Ecto neural progenitor cell (in vitro differentiated cells): ENCODE measurements at regions not wholly inside any gene's neighbourhood (a gene's known extent, or its start where the extent isn't known, plus 50 kb on each side); places are given as distances from the start of the nearest gene placed in this dataset.

ENCODE experiments used
- DNase-seq: peaks from one replicate; pipeline ENCODE4 v3.0.0-alpha.2; 2018; ENCODE audit warnings: low spot score

DNA sequence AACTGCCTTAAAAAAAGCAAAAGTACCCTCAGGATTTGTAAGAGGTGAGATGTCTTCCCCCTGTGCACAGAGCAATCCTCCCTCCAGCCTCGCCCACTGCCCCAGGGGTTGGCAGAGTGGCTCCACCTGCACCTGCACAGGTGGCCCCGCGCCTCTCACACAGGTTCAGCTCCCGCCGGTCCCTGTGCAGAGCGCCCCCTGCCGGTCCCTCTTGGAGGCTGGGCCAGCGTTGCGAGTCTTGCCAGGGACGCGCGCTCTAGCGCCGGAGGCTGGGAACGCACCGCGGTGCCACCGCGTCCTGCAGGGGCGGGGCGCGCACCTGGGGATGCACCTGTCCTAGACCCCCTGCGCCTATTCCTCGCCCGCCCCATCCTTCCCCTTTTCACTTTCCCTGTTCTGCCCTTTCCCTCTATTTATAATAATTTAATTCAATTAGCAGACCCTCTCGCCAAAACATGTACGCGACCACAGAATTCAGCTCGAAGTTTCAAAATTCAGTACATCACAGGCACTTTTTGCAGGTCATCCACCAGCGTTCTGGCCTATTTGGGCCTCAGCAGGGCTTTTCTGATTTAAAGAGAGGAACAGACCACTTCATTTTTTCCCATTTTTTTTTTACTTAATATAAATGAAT lies 618.6 kb downstream of the AACS start:
- peak; percentile 94 for DNase-seq

DNA sequence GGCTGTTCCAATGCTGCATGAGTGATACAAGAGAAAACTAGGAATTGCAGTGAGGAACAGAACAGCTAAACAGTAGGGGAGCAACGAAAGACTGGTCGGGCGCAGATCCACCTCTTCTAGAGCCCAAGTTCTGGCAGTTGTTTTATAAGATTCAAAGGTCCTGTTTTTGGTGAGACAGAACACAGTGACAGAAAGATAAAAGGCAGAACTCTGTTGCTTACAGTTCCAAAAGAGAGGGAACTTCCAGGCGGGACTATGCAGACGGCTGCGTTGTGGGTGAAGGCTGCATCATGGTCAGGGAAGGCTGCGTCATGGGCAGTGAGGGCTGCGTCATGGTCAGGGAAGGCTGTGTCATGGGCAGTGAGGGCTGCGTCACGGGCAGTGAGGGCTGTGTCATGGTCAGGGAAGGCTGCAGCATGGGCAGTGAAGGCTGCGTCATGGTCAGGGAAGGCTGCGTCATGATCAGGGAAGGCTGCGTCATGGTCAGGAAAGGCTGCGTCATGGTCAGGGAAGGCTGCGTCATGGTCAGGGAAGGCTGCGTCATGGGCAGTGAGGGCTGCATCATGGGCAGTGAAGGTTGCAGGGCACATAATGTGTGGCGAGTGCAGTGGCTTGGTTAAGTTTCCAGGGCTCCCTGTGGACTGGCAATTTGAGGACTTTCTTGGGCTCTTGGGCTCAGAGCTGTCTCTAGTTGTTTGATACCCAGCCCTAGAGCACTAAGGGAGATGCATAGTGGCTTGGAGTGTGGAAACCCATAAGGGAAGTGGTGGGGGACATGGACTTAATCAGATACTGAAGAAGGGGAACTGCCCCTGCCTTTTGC lies 619.9 kb downstream of the AACS start:
- no peak for DNase-seq

DNA sequence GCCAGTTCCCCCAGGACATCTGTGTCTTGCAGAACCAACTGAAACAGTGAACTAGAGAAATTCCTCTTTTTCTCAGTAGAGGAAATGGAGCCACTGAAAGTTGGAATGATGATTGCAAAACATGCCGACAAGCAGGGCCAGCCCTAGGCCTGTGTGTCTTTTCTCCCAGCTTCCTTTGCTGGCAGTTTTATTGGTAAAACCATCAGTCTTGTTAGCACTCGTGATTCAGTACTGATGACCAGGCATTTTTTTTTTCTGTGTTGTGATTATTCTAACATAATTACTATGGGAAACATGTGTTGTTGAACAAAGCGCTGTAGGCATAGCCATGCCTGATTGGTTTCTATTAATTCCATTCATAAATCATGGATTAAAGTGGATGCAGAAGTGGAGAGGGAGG lies 620.7 kb downstream of the AACS start:
- DNase-seq, result no peak

DNA sequence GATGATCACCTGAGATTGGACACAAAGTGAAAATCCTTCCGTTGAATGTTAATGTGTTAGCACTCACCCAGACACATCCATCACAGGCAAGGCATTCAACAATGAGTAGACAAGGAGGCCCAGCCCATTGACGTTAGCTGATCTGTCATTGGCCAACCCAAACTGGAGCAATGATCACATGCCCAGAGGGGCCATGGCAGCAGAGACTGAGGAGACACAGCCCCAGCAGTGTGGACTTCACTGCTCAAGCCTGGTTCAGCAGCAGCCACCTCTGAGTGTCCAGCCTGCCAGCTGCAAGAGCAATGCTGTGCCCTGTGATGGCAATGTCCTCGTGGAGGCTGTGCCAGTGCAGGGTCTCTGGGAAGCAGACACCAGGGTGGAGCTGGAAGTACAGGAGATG lies 622.2 kb downstream of the AACS start:
- no peak for DNase-seq

DNA sequence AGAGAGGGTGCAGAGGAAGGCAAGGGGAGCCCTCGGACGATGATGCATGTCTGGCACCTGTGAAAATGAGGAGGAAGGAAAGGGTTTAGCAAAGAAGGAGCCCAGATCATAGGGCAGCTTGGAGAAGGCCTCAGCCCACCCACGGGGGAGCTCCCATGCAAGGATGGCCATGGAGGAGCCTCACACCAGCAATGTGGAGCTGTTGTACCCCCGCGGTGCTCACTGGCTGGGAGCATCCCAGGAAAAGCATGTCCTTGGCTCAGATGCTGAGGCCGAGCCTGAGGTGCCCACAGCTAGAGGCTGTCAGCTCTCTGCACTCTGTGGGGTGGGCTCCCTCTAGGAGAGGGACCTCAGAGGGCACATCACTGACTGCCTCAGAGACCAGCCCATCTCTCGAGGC lies 622.6 kb downstream of the AACS start:
- DNase-seq, result no peak

DNA sequence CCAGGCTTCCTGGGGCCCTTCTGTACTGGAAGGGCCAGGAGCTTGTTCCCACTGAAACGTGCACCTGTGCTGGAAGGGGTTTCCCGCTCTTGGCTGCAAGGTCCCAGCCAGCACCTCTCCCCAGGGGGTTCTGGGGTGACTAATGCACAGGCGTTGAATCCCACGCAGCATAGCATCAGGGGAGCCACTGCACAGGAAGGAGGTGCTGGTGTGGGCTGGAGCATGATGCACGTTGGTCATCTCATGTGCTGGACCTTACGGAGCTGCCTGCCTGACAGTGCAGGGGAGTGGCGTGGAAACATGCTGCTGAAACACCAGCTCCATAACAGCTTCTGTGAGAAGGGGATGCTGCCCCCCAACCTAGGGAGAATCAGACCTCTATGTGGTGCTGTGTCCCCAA lies 623.0 kb downstream of the AACS start:
- no peak for DNase-seq

DNA sequence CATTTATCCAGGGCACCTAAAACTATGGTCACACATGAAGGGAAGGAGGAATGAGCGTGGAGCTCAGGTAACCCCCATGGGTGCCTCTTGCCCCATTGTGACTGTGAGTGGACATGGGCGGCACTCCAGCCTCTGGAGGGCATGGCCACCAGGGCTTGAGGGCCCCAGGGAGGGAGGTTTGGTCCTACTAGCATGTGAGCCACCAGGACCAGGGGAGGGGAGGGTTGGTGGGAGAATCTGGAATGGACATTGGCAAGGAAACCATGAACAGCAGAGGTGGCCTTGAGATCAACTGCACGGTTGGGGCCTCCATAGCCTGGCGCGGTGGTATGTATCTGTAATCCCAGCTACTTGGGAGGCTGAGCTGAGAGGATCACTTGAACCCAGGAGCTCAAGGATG lies 623.6 kb downstream of the AACS start:
- DNase-seq, result no peak

DNA sequence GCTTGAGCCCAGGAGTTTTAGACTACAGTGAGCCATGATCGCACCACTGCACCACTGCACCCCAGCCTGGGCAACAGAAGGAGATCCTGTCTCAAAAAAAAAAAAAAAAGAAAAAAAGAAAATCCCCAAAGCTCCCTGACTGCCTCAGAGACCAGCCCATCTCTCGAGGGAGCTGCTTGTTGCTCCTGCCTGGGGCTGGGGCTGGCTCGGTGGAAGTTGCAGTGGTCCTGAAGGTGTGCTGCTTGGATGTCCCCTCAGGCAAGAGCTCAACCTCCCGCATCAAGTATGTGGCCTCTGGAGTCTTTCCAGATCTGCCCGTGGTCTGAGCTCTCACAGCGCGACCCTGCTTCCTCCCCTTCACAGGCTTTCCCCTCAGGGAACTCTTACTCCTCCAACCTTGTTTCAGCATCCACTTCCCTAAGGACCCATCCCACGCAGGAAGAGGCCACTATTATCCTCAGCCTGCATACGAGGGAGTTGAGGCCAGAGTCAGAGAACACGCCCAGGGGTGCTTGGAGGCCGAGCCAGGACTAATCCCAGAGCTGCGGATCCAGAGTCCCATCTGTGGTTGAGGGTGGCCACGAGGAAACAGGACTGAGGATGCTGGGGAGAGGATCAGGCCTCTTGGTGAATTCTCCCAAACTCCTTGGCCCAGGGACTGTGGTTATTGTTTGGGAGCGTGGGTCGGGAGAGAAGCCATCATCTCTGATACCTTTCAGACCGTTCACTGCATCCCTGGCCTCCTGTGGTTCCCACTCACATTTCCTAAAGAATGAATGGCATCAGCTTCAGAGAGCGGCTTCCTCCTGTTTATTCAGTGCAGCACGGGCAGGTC lies 624.6 kb downstream of the AACS start:
- DNase-seq, result peak; percentile 37

DNA sequence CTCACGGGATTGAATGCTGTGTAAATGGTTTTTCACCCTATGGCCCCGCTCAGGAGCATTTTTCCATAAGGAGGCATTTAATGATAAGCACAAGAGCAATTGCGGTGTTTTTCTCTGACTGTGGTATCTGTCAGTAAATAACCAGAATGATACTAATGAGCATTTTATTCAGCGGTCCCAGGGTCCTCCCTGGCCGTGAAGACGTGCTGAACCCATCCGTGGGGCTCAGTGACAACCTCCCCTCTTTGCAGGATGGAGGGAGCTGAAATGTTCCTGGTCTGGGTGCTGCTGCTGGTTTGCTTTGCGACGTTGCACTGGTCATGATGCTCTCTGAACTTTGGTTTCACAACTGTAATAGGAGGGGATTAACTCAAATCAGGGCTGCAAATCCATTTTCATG lies 625.6 kb downstream of the AACS start:
- DNase-seq, result no peak

DNA sequence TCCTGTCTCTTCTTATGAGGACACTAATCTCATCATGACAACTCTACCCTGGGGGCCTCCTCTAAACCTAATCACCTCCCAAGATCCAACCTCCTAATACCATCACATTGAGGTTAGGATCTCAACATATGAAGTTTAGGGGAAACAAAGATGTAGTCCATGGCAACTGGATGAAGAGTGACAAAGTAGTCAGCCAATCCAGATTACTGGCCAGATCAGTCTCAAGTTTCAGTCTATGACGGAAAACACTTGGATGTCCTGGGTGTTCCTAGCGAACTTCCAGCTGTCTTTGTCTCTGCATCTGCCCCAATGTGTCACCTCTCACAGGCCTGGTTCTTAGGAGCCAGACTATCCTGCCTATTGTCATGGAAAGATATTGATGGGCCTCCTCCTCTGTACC lies 630.8 kb downstream of the AACS start:
- DNase-seq, result no peak

DNA sequence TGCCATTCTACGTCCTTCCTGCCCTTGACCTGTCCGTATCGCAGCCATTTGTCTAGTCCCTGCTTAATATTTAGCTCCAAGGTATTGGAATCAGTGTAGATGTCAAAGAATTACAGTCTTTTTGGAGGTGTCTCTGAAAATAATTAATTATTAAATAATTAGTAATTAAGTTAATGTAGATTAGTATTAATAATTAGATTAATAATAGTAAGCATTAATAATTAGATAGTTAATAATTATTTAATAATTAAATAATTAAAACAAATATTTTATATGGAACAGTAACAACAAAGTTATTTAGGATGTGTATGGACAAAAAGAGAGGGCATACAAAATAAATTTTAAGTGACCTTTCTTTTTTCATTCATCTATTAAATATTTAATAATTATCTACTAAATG lies 639.6 kb downstream of the AACS start:
- DNase-seq, result no peak

DNA sequence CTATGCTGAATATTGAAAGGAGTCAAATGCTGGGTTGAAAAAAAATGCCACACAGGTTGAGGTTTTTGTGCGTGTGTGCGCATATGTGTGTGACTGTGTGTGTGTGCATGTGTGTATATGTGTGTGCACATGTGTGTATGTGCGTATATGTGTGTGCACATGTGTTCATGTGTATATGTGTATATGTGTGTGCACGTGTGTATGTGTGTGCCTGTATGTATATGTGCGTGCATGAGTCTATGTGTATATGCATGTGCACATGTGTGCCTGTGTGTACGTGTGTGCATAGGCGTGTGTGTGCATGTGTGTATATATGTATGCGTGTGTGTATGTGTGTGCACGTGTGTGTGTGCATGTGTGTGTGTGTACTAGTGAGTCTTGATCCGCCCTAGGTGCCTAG lies 655.7 kb downstream of the AACS start:
- DNase-seq, result no peak

DNA sequence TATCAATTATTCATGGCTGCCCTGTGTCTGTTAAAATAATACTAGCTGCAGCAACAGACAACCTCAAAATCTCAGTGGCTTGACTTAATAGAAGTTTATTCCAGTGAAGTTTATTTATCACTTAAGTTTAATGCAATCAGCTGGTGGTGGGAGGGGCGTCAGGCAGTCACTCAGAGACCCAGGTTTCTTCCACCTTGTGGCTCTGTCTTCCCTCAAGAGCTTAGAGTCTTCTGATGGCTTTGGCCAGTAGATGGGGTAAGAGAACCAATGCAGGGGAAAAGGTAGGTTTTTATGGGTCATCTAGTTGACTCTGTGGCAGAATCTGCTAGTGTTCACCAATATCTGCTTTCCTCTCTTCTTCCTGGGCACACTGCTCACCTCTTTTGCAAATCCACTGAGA lies 668.9 kb downstream of the AACS start:
- no peak for DNase-seq

DNA sequence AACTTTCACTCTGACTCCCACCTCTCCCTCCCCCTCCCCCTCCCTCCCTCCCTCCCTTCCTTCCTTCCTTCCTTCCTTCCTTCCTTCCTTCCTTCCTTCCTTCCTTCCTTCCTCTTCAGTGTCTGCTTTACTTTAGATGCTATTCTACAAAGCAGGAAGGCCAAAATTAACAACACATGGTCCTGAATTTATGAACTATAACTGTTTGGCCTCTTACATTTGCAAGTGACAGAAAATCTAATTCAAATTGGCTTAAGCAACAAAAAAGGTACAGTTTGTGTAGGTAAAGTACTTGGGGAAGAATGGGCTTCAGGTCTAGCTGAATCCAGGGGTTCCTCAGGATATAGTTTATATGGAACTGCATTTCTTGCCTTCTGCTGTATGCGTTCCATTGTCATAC lies 673.0 kb downstream of the AACS start:
- DNase-seq, result no peak

DNA sequence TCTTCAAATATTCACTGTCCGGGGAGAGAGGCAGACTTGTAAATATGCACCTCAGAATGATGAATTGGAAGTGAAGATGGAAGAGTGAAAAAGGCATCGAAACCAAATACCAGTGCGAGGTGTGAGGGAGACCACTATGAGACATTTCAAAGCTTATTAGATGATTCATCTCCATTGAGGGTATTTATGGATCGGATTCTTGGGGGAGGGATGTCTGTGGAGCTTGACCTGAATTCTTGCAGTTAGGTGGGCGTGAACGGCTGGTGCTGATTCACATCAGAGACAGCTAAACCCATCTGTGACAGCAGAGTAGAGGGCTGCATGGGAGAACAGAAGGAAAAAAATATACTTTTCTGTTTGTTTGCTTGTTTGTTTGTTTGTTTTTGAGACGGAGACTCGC lies 677.2 kb downstream of the AACS start:
- DNase-seq, result no peak

DNA sequence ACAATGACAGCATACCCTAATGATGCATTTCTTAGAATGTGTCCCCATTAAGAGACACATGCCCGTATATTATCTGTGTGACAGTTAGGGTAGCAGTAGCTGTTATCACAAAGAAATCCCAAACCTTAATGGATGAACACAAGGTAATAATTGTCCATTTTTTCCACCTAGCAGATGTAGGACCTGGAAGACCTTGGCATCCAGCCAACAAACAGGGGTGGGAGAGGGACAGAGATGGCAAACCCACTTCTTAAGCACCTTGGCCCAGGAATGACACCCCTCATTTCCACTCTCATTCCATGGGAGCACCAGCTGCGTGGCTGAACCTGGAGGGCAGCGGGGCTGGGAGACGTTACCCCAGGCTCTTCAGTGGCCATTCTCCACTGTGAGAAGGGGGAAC lies 679.0 kb downstream of the AACS start:
- no peak for DNase-seq

DNA sequence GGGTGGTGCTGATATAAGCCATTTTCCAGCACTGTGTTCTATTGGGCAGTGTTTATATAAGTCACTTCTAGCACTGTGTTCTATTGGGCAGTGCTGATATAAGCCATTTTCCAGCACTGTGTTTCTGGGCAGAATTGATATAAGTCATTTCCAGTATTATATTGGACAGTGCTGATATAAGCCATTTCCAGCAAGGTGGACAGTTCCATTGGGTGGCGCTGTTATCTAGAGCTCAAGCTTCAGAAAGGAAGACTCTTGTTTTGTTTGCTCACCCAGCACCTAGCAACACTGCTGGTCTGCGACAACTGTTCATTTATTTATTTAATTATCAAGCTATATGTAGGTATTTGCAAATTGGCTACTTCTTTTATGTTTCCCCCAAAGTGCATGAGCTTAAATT lies 690.3 kb downstream of the AACS start:
- no peak for DNase-seq

DNA sequence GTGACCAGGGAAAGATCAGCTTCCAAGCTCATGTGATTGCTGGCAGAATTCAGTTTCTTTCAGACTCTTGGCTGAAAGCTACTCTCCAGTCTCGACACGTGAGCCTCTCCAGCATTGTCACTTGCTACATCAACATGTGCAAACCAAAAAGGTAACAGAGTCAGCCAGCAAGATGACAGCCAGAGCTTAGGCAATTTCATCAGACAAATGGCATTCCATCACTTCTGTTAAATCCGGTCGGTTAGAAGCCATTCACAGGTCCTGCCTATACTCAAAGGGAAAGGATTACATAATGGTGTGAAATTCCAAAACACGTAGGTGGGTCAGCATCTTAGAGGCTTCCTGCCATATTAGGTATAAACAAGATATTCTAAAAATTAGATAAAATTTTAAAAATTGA lies 700.9 kb downstream of the AACS start:
- no peak for DNase-seq

DNA sequence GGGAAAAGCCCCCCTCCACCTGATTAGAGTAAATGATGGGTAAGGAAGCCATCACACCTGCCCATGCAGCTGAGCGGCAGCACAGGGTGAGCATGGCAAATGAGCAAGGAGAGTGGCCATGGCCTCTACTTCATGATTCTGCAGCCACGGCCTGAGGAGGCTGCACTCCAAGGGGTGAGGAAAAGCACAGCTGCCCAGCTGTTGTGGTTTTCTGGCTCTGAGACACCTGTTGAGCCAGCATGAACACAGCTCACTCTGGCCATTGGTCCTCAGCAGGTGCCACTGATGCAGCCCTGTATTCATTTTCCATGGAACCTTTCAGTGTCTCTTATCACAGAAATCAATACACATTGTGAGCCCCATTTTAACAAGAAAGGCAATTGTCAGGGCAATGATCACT lies 707.2 kb downstream of the AACS start:
- DNase-seq, result no peak

DNA sequence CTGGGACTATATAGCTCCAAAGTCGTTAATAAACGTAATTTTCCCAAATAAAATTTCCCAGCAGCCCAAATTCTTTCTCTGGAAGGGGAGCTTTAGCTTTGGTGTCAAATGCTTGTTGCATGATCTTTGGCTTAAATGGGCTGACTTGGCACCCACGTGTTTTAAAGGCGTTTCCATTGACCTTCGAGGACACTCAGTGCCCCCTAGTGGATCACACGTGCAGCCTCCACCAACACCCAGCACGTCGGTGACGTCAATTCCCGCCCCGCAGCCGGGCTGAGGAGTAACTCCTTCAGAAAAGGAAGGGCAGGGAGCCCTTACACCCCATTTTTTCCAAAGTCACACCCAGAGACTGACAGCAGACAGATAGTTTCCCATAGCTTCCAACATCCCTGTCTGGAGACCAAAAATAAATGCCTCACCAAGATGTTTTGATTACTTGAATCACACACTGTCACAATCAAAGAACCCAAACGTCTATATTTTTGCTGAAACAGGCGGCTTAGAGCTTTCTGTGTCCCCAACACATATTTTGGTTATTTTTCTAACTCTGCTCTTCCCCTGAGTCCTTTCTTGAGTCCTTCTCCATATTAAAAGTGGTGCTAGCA lies 707.9 kb downstream of the AACS start:
- DNase-seq, result peak; percentile 59

DNA sequence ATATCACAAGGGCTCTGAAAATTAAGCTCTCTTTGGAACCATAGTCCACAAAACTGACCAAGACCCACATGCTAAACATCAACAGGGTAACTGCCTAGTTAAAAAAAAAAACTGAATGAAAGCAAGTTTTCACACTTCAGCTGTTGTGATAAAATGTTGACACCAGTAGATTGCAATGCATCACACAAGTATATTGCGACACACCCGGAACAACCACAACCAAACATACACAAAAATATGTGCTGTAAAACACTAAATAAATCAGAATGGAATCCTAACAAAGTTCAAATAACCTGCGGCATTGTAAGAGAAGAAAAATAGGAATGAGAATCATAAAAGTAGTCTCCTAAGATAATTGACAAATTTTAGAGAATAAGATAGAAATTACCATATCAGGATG lies 710.3 kb downstream of the AACS start:
- no peak for DNase-seq

DNA sequence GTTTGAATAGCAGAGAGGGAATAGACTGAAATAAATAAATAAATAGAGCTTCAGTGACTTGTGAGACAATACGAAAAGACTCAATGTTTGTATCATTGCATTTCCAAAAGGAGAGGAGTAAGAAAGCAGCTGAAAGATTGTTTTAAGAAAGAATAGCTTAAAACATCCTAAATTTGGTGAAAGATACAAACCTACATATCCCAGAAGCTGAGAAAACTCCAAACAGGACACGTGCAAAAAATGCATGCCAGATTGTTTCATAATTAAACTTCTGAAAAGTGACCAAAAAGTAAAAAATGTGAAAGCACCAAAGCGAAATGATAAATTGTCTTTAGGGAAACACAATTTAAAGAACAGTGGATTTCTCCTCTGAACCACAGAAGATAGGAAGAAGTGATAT lies 711.0 kb downstream of the AACS start:
- DNase-seq, result no peak

DNA sequence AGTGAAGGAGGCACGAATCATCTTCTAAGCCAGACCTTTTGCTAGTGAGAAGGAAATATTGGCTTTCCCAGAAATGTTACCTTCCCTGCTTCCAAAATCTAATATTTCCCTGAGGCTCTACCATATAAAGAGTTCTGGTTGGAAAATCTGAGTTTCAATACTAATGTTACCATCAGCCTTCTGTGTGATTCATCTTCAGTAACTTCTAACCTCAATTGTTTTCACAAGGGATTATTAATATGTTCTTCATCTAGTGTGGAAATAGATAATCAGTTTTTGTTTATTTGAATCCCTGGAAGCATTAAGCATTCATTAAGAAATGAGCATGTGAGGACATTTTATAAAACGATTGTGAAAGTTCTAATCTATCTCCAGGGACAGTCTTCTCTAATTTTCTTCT lies 720.9 kb downstream of the AACS start:
- no peak for DNase-seq
